ENCODE measurements at regions not wholly inside any gene's neighbourhood (a gene's known extent, or its start where the extent isn't known, plus 50 kb on each side); places are given as distances from the start of the nearest gene placed in this dataset.
"Not testable (repeated sequence)": the region's sequence is repeated elsewhere in the genome, so short reads cannot be mapped to it uniquely, and the experiment has no call there.

- DNase-seq (ENCODE audit: low read depth in 3 of 3) = no peak
Observed at GRCh38 chr2:147420517-147420916, 424.3 kb upstream of the ACVR2A start.

DNA sequence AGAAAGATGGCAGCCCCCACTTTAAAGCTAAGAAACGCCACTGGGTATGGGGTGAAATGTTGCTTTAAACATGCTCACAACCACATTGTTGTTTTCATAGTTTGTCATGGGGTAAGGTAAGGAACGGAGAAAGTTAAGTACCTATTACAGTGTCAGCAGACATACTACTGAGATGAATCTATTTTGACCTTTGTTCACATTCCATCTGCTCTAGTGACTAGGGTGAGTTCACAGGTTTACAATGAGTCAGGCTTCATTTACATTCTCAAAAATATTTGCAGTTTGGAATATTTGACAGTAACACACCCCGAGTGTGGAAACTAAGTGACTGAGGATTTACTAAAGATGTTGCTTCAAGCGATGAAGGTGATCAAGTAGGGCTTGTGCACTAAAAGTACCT, 428.7 kb upstream of the ACVR2A start:
- DNase-seq (ENCODE audit: low read depth in 3 of 3) = no peak

DNA sequence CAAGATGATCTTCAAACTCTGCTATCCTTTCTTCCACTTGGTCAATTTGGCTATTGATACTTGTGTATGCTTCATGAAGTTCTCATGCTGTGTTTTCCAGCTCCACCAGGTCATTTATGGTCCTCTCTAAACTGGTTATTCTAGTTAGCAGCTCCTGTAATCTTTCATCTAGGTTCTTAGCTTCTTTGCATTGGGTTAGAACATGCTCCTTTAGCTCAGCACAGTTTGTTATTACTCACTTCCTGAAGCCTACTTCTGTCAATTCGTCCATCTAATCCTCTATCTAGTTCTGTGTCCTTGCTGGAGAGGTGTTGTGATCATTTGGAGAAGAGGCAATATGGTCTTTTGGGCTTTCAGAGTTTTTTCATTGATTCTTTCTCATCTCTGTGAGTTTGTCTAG, 430.2 kb upstream of the ACVR2A start:
- not testable (repeated sequence) for DNase-seq (ENCODE audit: low read depth in 3 of 3)

DNA sequence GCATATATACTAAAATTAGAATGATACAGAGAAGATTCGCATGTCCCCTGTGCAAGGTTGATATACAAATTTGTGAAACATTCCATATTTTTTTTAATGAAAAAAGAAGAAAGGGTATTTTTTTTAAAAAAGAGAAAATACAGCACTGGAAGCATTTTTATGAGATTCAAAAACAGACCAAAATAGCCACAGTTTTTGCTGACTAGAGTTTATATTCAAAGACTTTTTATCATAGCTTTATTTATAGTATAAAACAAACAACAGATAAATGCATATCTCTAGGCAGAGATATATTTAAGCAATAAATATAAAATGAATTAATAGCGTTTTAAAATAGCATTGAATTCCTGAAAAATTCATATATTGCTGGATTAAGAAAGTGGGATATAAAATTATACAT, 436.5 kb upstream of the ACVR2A start:
- DNase-seq (ENCODE audit: low read depth in 3 of 3) = no peak

DNA sequence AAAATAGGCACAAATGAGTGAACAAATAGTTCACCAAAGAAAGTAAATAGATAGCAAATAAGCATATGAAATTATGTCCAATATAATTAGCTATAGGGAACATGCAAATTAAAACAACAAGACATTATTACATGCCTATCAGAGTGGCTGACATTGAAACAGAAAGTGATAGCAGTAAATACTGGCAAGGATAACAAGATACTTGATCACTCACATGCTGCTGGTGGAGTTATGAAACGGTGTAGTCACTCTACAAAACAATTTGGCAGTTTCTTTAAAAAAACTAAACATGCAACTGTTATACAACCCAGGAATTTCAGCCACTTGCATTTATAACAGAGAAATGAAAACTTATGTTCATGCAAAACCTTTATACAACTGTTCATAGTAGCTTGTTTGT, 439.2 kb upstream of the ACVR2A start:
- no peak for DNase-seq (ENCODE audit: low read depth in 3 of 3)

GRCh38 chr2:147398996-147399395, 445.8 kb upstream of the ACVR2A start:
- no peak for DNase-seq (ENCODE audit: low read depth in 3 of 3)

- DNase-seq (ENCODE audit: low read depth in 3 of 3) = no peak
Observed at GRCh38 chr2:147398301-147398700, 446.5 kb upstream of the ACVR2A start.

DNA sequence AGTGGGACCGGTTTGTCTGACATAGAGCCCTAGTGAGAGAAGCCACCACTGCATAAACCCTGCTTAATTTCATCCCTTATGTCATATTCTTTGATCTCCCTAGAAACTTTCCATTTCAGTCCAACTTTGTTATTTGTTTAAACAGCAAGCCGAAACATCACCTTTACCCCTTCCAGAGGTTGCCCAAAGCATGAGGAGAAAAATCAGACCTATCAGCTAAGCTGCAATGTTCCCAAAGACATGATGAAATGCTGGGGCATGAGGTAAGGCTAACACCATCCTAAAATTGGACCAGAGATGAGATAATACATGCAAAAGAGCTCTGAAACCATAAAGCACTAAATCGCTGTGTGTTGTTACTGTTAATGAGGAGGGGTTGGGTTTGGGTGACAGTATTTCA, 447.9 kb upstream of the ACVR2A start:
- DNase-seq (ENCODE audit: low read depth in 3 of 3) = no peak

- no peak for DNase-seq (ENCODE audit: low read depth in 3 of 3)
Observed at GRCh38 chr2:147394179-147394790, 450.5 kb upstream of the ACVR2A start.

GRCh38 chr2:147392180-147392579, 452.6 kb upstream of the ACVR2A start:
- no peak for DNase-seq (ENCODE audit: low read depth in 3 of 3)

GRCh38 chr2:147390475-147390874, 454.4 kb upstream of the ACVR2A start:
- no peak for DNase-seq (ENCODE audit: low read depth in 3 of 3)

DNA sequence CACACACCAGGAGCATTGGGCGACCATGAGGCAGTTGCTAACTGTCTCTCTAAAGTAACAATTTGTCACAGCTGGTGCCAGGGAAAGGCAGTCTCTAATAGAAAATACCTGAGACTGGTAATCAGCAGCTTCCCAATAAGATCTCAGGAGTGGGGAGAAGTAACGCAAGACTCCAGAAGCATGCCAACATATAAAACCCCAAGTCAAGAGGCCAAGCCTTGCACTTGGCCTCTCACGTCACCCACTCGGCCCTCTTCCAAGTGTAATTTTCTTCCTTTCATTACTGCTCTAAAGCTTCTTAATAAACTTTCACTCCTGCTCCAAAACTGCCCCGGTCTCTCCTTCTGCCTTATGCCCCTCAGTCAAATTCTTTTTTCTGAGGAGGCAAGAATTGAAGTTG, 455.6 kb upstream of the ACVR2A start:
- DNase-seq (ENCODE audit: low read depth in 3 of 3) = no peak

DNA sequence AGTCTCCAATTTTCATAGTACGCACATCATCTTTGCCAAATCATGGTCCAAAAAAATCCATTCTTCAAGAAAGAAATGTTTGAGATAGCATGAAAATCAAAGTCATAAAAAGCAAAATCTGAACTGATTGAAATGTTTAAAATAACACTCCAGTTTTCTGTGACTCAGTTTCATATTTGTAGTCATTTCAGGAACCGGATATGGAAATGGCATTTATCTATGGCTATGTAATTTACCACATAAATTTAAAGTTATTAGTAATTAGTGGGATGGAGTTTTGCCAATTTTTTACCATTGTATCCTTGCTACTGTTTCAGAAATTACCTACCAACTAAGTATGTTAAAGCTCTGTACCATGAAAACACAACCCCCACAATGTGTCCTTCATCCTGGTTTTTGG, 456.6 kb upstream of the ACVR2A start:
- no peak for DNase-seq (ENCODE audit: low read depth in 3 of 3)

GRCh38 chr2:147386284-147386683, 458.5 kb upstream of the ACVR2A start:
- DNase-seq (ENCODE audit: low read depth in 3 of 3) = no peak

DNA sequence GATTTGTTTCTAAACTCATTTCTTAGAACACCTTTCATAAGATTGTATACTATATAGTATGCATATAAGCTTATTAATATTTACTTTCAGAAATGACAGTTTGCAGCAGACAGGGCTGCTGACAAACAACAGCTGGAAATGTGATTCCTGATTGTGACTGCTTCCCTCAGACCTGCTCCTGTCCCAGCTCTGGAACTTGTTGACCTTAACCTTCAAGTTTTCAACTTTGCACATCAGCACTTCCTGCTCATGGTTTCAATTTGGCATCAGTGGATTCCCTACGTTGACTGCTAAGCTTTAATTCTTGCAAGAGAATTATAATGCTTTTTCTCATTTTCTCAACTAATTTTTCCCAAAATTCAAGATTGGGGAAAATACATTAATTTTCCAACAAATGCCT, 459.2 kb upstream of the ACVR2A start:
- no peak for DNase-seq (ENCODE audit: low read depth in 3 of 3)

- no peak for DNase-seq (ENCODE audit: low read depth in 3 of 3)
Observed at GRCh38 chr2:147384659-147385058, 460.2 kb upstream of the ACVR2A start.

DNA sequence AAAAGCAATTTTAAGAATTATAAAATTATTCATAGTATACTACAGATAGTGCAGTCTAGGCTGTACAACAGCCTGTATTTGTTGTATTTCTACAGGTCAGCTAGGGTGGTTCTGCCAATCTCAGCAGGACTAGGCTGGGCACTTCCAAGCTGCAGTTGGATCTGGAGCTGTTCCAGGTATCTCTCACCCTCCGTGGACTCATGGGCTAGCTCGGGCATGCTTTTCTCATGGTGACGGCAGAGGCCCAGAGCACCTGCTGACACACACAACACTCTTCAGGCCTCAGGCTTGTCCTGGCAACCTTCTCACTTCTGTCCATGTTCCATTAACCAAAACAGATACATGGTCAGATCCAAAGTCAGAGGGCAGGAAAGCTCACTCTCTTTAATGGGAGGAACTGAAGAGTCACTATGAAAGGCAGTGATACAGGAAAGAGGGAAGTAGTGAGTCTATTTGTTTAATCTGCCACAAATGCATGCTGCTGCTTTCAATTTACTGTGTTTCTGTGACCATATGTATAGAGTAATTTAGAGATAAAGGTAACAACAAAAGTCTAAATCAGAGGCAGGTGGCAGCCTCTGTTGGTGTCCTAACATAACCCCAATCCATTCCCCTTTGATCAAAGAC, 462.4 kb upstream of the ACVR2A start:
- DNase-seq (ENCODE audit: low read depth in 3 of 3) = no peak

DNA sequence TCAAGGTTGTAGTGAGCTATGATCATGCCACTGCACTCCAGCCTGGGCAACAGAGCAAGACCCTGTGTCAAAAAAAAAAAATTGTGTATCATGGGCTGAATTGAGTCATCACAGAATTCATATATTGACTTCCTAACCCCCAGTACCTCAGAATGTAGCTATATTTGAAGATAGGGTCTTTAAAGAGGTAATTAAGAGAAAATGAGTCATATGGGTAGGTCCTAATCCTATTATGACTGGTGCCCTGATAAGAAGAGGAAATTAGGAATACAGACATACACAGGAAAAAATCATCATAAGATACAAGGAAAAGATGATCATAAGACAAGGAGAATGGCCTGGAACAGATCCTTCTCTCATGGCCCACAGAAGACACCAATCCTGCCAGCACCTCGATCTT, 466.4 kb upstream of the ACVR2A start:
- no peak for DNase-seq (ENCODE audit: low read depth in 3 of 3)

GRCh38 chr2:147375073-147375472, 469.8 kb upstream of the ACVR2A start:
- DNase-seq (ENCODE audit: low read depth in 3 of 3) = no peak

GRCh38 chr2:147374423-147374811, 470.4 kb upstream of the ACVR2A start:
- no peak for DNase-seq (ENCODE audit: low read depth in 3 of 3)

DNA sequence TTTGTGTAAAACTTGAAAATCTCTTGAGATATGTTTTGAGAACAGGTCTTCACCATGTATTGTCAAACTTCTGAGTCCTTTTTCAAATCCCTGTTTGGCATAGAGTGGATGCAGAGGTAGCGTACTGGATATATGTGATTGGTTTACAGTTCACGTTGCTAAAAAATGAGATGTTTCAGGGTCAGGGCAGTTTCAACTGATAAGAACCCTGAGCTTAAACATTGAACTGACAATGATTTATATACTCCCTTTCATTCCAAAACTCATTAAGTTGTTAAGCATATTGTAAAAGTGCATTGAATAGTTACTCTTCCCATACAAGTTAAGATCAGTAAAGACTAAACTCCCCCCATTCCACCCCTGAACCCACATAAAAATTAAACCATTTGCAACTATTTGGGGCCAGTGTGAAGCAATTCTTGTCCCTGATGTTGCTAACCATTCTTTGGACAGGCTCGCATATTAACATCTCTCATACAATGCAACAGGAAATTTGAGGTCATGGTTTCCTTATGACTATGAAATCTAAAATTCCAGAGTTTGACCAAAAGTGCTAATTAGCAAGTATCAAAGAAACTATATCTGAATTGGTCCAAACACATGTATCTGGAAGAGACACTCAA, 470.9 kb upstream of the ACVR2A start:
- DNase-seq (ENCODE audit: low read depth in 3 of 3) = no peak

DNA sequence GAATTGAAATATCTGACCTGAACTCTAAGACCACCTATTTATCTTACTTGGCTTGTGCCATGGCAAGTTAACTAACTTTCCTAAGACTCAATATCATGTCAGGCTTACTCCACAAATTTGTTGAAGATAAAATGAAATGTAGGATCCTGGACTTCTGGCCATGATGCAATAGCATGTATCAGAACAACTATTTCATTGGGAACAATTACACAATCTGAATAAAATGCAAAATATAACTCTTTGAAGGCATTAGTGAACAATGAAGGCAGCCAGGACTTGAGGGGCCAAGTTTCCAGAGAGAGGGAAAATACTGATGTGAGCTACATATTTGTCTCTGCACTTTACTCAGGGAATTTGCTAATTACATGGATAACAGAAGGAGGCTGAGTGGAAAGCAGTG, 476.5 kb upstream of the ACVR2A start:
- DNase-seq (ENCODE audit: low read depth in 3 of 3) = no peak

GRCh38 chr2:147366279-147366678, 478.6 kb upstream of the ACVR2A start:
- no peak for DNase-seq (ENCODE audit: low read depth in 3 of 3)

DNA sequence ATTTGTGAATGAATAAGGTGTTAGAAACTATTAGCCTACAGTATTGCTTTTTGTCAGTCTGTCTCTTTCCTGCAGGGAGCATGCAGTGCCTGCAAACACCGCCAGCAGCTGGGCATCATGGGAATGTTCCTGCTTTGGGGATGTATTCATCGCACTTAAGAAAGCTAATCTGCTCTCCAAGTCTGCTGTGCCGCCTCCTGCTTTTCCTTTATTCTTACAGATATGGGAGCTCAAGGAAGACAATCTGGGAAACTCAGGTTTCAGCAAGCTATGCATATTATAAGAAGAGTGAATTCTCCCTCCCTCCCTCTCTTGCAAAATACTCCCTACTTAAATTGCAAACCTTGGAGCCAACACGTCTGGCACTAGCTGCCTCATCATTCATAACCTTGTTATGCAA, 479.2 kb upstream of the ACVR2A start:
- DNase-seq (ENCODE audit: low read depth in 3 of 3) = no peak
